Thoracic aorta (tissue), 2 donors: ENCODE measurements at regions not wholly inside any gene's neighbourhood (a gene's known extent, or its start where the extent isn't known, plus 50 kb on each side); places are given as distances from the start of the nearest gene placed in this dataset.

ENCODE experiments used
- ATAC-seq: fragments of 150-250 bp; one replicate; pipeline ENCODE4 v1.8.0; 2017; ENCODE audit warnings: low read depth; ENCODE audit not compliant: insufficient number of reproducible peaks, low FRiP score
- DNase-seq: peaks from one replicate; pipeline ENCODE4 v3.0.0-alpha.2; 2020; ENCODE audit warnings: low spot score
- H3K27ac ChIP-seq, 2 donors: fragments of 200-600 bp; sonication (generic); 1 replicate in 1 of 2; 2 replicates in 1 of 2; pipeline ENCODE4 v1.5.1; 2016; ENCODE audit warnings: mild to moderate bottlenecking in 2 of 2, moderate library complexity in 2 of 2
- H3K27me3 ChIP-seq: fragments of 200-600 bp; sonication (generic); replicated peaks from 2 replicates; pipeline ENCODE4 v1.6.0; 2016; ENCODE audit warnings: mild to moderate bottlenecking; ENCODE audit not compliant: insufficient read depth
- H3K36me3 ChIP-seq: fragments of 200-600 bp; sonication (generic); one replicate; pipeline ENCODE4 v1.5.1; 2016
- H3K4me1 ChIP-seq, 2 donors: fragments of 200-600 bp; sonication (generic); 1 replicate in 1 of 2; 2 replicates in 1 of 2; pipeline versions ENCODE4 v1.5.1 to v1.6.0; 2016; ENCODE audit warnings: low read depth in 2 of 2, mild to moderate bottlenecking in 1 of 2; ENCODE audit not compliant: control insufficient read depth in 1 of 2
- H3K4me3 ChIP-seq: fragments of 200-600 bp; sonication (generic); 2 replicates; pipeline ENCODE4 v1.5.1; 2016; ENCODE audit warnings: mild to moderate bottlenecking
- H3K9me3 ChIP-seq: fragments of 200-600 bp; sonication (generic); 2 replicates; pipeline ENCODE4 v1.5.1; 2016
- CTCF ChIP-seq: fragments of 200-600 bp; sonication (generic); IDR thresholded peaks from one replicate; pipeline ENCODE4 v1.5.1; 2019; ENCODE audit warnings: antibody characterized with exemption

GRCh38 chr5:105529851-105530250, 1967.3 kb upstream of the NUDT12 start:
- Histone ChIP-seq H3K27me3 (no peaks in the 10 kb centered on the region), H3K4me3 (no peak overlapping the region), H3K36me3 (no peaks in the 10 kb centered on the region), H3K27ac (no peak overlapping the region), H3K9me3 (peaks cover 4% of the 10 kb centered on the region), H3K4me1 (no peaks in the 10 kb centered on the region)
- TF ChIP-seq CTCF, result no peak
- ATAC-seq, result no peak
- DNase-seq, result no peak

DNA sequence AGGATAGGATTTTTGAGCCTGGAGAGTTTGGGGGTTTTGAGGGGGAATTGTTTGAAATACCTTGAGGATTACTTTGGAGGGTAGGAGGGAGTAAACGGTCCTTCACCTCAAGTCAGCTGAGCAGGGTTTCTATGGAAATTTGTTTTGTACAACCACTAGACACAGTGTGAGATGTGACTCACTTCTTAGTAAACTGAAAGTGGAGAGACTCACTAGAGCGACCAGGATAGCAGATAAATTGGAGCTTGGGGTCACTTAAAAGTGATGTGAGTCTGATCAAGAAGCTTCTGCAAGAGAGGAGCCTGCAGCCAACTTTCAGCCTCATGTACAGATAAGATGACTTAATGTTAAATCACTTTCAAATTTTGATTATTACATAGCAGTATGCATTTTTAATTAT, 1945.9 kb upstream of the NUDT12 start:
- ATAC-seq (no peak), DNase-seq (no peak)
- TF ChIP-seq CTCF, result no peak
- Histone ChIP-seq H3K9me3 (no peaks in the 10 kb centered on the region), H3K27me3 (no peaks in the 10 kb centered on the region), H3K27ac (no peak overlapping the region), H3K36me3 (no peaks in the 10 kb centered on the region), H3K4me3 (no peak overlapping the region), H3K4me1 (no peaks in the 10 kb centered on the region)

DNA sequence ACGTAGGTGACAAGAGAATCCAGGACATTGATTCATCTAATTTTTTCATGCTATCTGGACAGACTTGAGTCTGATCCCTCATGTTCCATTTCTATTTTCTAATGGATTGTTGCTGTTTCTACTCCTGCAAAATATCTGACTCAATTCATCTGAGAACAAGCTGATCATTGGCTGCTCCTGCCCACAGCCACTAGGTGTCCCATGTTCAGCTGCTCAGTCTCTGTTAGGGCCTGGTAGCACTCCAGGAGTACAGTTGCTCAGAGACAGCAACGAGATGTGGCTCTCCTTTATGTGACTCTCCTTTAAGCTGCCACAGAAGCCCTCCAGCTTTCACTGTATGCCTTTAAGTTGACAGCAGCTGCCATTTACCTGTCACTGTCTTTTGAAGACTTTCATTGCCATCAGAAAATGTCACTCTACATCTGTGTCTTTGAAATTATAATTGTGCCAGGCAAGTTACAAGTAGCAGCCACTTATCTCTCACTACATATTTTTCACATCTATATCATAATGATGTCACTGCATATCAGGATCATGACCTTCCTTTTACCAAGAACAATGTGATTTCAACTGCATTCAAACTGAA, 1944.2 kb upstream of the NUDT12 start:
- no peaks in the 10 kb centered on the region for H3K9me3 ChIP-seq
- H3K27me3 ChIP-seq, result no peaks in the 10 kb centered on the region
- DNase-seq (no peak), ATAC-seq (no peak)
- H3K36me3 ChIP-seq, result no peaks in the 10 kb centered on the region
- no peak overlapping the region for H3K27ac ChIP-seq
- TF ChIP-seq CTCF, result no peak
- no peak overlapping the region for H3K4me3 ChIP-seq
- H3K4me1 ChIP-seq, result no peaks in the 10 kb centered on the region

DNA sequence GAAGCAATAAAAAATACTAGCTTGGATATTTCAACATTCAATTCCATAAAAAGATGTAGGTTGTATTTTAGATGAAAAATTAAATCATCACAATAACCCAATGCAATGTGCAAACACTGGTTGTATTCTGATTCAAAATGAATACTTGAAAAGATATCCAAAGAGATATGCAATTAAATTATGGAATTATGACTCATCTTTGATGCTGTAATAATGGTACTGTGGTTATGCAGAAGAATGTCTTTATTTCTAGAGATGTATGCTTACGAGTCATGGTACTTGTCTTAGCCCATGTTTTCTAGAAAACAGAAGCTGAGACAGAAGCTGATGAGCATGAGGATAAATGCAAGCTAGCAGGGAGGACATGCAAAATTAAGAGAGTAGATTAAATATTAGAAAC, 1941.4 kb upstream of the NUDT12 start:
- Histone ChIP-seq H3K4me3 (no peak overlapping the region), H3K36me3 (no peaks in the 10 kb centered on the region), H3K9me3 (no peaks in the 10 kb centered on the region), H3K27me3 (no peaks in the 10 kb centered on the region), H3K27ac (no peak overlapping the region), H3K4me1 (no peaks in the 10 kb centered on the region)
- DNase-seq (no peak), ATAC-seq (no peak)
- no peak for TF ChIP-seq CTCF

- Histone ChIP-seq H3K9me3 (no peaks in the 10 kb centered on the region), H3K27ac (no peak overlapping the region), H3K4me1 (no peaks in the 10 kb centered on the region), H3K27me3 (no peaks in the 10 kb centered on the region), H3K4me3 (no peak overlapping the region), H3K36me3 (no peaks in the 10 kb centered on the region)
- DNase-seq (no peak), ATAC-seq (no peak)
- TF ChIP-seq CTCF, result no peak
Observed at GRCh38 chr5:105501315-105501714, 1938.7 kb upstream of the NUDT12 start.
